OCI-LY1 (cell line): ENCODE measurements at regions not wholly inside any gene's neighbourhood (a gene's known extent, or its start where the extent isn't known, plus 50 kb on each side); places are given as distances from the start of the nearest gene placed in this dataset.

Experiments used
- CTCF ChIP-seq: fragments of 200-600 bp; sonication (generic), shearing (Covaris generic); IDR thresholded peaks from 2 replicates; pipeline ENCODE4 v1.5.1; 2017; ENCODE audit warnings: mild to moderate bottlenecking, antibody characterized with exemption, low read length, moderate library complexity, mixed read lengths
- EZH2 ChIP-seq: fragments of 200-600 bp; sonication (generic), shearing (Covaris generic); IDR thresholded peaks from 2 replicates; pipeline ENCODE4 v1.8.0; 2017; ENCODE audit warnings: borderline replicate concordance, mixed run types, mild to moderate bottlenecking, antibody characterized with exemption, low read length, moderate library complexity, mixed read lengths

GRCh38 chr21:38913120-38913892 is 107.6 kb downstream of the ETS2 start:
- TF ChIP-seq CTCF (no peak), EZH2 (no peak)
